Neuronal stem cell (in vitro differentiated cells): ENCODE measurements at regions not wholly inside any gene's neighbourhood (a gene's known extent, or its start where the extent isn't known, plus 50 kb on each side); places are given as distances from the start of the nearest gene placed in this dataset.

Experiments
- DNase-seq: peaks from one replicate; pipeline ENCODE4 v3.0.0-alpha.2; 2013; ENCODE audit warnings: low spot score
- H2AFZ ChIP-seq: one replicate; pipeline ENCODE4 v1.6.1; 2013; ENCODE audit warnings: mild to moderate bottlenecking, low read length, inconsistent platforms
- H2AK5ac ChIP-seq: 2 replicates; pipeline ENCODE4 v1.6.1; 2013; ENCODE audit warnings: low read depth, mild to moderate bottlenecking, inconsistent platforms, low read length, moderate library complexity, mixed read lengths
- H2BK120ac ChIP-seq: 2 replicates; pipeline ENCODE4 v1.6.1; 2013; ENCODE audit warnings: low read depth, mild to moderate bottlenecking, inconsistent platforms, low read length, moderate library complexity, mixed read lengths
- H2BK12ac ChIP-seq: one replicate; pipeline ENCODE4 v1.6.1; 2013; ENCODE audit warnings: low read length, inconsistent platforms
- H2BK15ac ChIP-seq: 2 replicates; pipeline ENCODE4 v1.6.1; 2013; ENCODE audit warnings: mild to moderate bottlenecking, low read length, inconsistent platforms, mixed read lengths
- H2BK5ac ChIP-seq: one replicate; pipeline ENCODE4 v1.6.1; 2013; ENCODE audit warnings: inconsistent platforms, mild to moderate bottlenecking, low read length, moderate library complexity
- H3K14ac ChIP-seq: one replicate; pipeline ENCODE4 v1.6.1; 2013; ENCODE audit warnings: low read length, inconsistent platforms
- H3K18ac ChIP-seq: 2 replicates; pipeline ENCODE4 v1.6.1; 2013; ENCODE audit warnings: low read length, inconsistent platforms
- H3K23ac ChIP-seq: 2 replicates; pipeline ENCODE4 v1.6.1; 2013; ENCODE audit warnings: low read depth, mild to moderate bottlenecking, mixed read lengths, low read length, inconsistent platforms; ENCODE audit not compliant: poor library complexity
- H3K27ac ChIP-seq: replicated peaks from 3 replicates; pipeline ENCODE4 v1.5.1; 2013; ENCODE audit warnings: low read length, inconsistent platforms
- H3K27me3 ChIP-seq, 3 experiments: 2 replicates each; pipeline ENCODE4 v1.6.1; 2013; ENCODE audit warnings: low read length in 3 of 3, mild to moderate bottlenecking in 2 of 3, inconsistent platforms in 1 of 3, low read depth in 1 of 3, mixed read lengths in 1 of 3, moderate library complexity in 1 of 3; ENCODE audit not compliant: control insufficient read depth in 3 of 3, insufficient read depth in 3 of 3
- H3K36me3 ChIP-seq, 2 donors: replicated peaks in 1 of 2; 2 replicates each; pipeline ENCODE4 v1.6.1; 2013; ENCODE audit warnings: low read length in 2 of 2; ENCODE audit not compliant: control insufficient read depth in 2 of 2, insufficient read depth in 2 of 2
- H3K4ac ChIP-seq: 2 replicates; pipeline ENCODE4 v1.6.1; 2013; ENCODE audit warnings: inconsistent platforms, mild to moderate bottlenecking, low read length, moderate library complexity
- H3K4me1 ChIP-seq, 2 donors: 1 replicate in 1 of 2; 2 replicates in 1 of 2; pipeline ENCODE4 v1.6.1; 2013; ENCODE audit warnings: low read length in 2 of 2, low read depth in 1 of 2; ENCODE audit not compliant: control insufficient read depth in 2 of 2, insufficient read depth in 1 of 2
- H3K4me2 ChIP-seq: one replicate; pipeline ENCODE4 v1.6.1; 2013; ENCODE audit warnings: mild to moderate bottlenecking, low read length, inconsistent platforms; ENCODE audit not compliant: insufficient read depth, poor library complexity, severe bottlenecking
- H3K4me3 ChIP-seq, 2 donors: 2 replicates each; pipeline ENCODE4 v1.5.1; 2013; ENCODE audit warnings: low read length in 2 of 2, mild to moderate bottlenecking in 2 of 2, inconsistent platforms in 1 of 2, moderate library complexity in 1 of 2
- H3K79me1 ChIP-seq: one replicate; pipeline ENCODE4 v1.6.1; 2013; ENCODE audit warnings: low read depth, mild to moderate bottlenecking, inconsistent platforms, low read length, moderate library complexity
- H3K9ac ChIP-seq: one replicate; pipeline ENCODE4 v1.6.1; 2013; ENCODE audit warnings: mild to moderate bottlenecking, low read depth, low read length, inconsistent platforms; ENCODE audit not compliant: poor library complexity
- H3K9me3 ChIP-seq, 2 donors: replicated peaks in 1 of 2; 2 replicates each; pipeline versions ENCODE3 to v1.6.1; 2013; ENCODE audit warnings: low read length in 2 of 2, mild to moderate bottlenecking in 2 of 2, inconsistent platforms in 1 of 2, low read depth in 1 of 2, mixed read lengths in 1 of 2, moderate library complexity in 1 of 2; ENCODE audit not compliant: control insufficient read depth in 2 of 2, insufficient read depth in 1 of 2
- H4K8ac ChIP-seq: one replicate; pipeline ENCODE4 v1.6.1; 2013; ENCODE audit warnings: low read depth, mild to moderate bottlenecking, inconsistent platforms, low read length, moderate library complexity
- H4K91ac ChIP-seq: one replicate; pipeline ENCODE4 v1.6.1; 2013; ENCODE audit warnings: low read length, low read depth, mild to moderate bottlenecking, inconsistent platforms; ENCODE audit not compliant: poor library complexity
- WGBS, 2 donors: extraction: QIAGEN DNeasy Blood & Tissue Kit; methylation state at CpG; one replicate each; pipeline ENCODE4 v1.1.7; 2013; ENCODE audit warnings: missing lambda C conversion rate in 2 of 2, mixed read lengths in 1 of 2; ENCODE audit not compliant: insufficient read length in 2 of 2, insufficient replicate concordance in 1 of 2; ENCODE audit errors: extremely low coverage in 2 of 2; 5-methylcytosine and 5-hydroxymethylcytosine counted together

DNA sequence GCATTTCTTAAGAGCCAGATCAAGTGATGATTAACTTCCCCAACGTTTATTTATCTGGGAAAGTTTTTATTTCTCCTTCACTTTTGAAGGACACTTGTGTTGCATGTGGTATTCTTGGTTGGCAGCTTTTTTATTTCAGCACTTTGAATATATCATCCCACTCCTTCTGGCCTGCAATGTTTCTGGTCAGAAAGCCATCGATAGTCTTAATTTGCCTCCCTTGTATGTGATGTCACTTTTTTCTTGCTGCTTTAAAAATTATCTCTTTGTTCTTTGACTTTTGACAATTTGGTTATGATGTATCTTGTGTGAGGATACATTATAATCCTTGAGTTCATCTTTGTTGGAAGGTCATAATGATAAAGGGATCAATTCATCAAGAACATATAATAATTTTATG is 503.2 kb downstream of the OTOL1 start:
- no peak overlapping the region for H2BK5ac ChIP-seq
- H3K14ac ChIP-seq = no peak overlapping the region
- no peaks in the 10 kb centered on the region for H3K79me1 ChIP-seq
- no peak overlapping the region for H3K18ac ChIP-seq
- H2AK5ac ChIP-seq = no peak overlapping the region
- H3K4ac ChIP-seq = no peak overlapping the region
- H3K4me3 ChIP-seq = no peak overlapping the region
- no peak overlapping the region for H2BK120ac ChIP-seq
- no peak overlapping the region for H3K23ac ChIP-seq
- no CpG with 5 or more reads among the region's 2 CpGs for WGBS, 2 donors
- no peak overlapping the region for H2AFZ ChIP-seq
- H4K8ac ChIP-seq = no peak overlapping the region
- no peak overlapping the region for H3K9ac ChIP-seq
- no peak overlapping the region for H3K27ac ChIP-seq
- no peak overlapping the region for H4K91ac ChIP-seq
- no peak overlapping the region for H3K4me2 ChIP-seq
- no peaks in the 10 kb centered on the region for H3K36me3 ChIP-seq
- H3K9me3 ChIP-seq = peaks cover 0 to 6% of the 10 kb centered on the region in 2 donors
- H3K4me1 ChIP-seq = no peaks in the 10 kb centered on the region
- no peaks in the 10 kb centered on the region for H3K27me3 ChIP-seq
- no peak overlapping the region for H2BK15ac ChIP-seq
- no peak overlapping the region for H2BK12ac ChIP-seq
- no peak for DNase-seq

DNA sequence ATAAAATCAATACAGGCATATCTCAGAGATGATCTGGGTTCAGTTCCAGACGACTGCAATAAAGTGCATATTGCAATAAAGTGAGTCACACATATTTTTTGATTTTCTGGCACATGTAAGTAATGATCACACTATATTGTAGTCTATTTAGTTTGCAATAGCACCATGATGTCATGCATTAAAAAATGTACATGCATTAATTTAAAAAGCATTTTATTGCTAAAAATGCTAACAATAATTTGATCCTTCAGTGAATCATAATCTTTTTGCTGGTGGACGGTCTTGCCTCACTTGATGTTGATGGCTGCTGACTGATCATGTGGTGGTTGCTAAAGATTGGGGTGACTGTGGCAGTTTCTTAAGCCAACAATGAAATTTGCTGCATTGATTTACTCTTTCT is 511.1 kb downstream of the OTOL1 start:
- Histone ChIP-seq H2BK5ac (no peak overlapping the region), H3K36me3 (no peaks in the 10 kb centered on the region), H2BK15ac (no peak overlapping the region), H3K4ac (no peak overlapping the region), H2BK120ac (no peak overlapping the region), H3K9ac (no peak overlapping the region), H4K8ac (no peak overlapping the region), H3K27ac (no peak overlapping the region), H2AFZ (no peak overlapping the region), H2BK12ac (no peak overlapping the region), H3K9me3 (no peaks in the 10 kb centered on the region), H4K91ac (no peak overlapping the region), H3K27me3 (no peaks in the 10 kb centered on the region), H2AK5ac (no peak overlapping the region), H3K79me1 (no peaks in the 10 kb centered on the region), H3K4me2 (no peak overlapping the region), H3K18ac (no peak overlapping the region), H3K23ac (no peak overlapping the region), H3K4me1 (no peaks in the 10 kb centered on the region), H3K14ac (no peak overlapping the region), H3K4me3 (no peak overlapping the region)
- DNase-seq = no peak
- WGBS, 2 donors = no CpG with 5 or more reads among the region's 2 CpGs

DNA sequence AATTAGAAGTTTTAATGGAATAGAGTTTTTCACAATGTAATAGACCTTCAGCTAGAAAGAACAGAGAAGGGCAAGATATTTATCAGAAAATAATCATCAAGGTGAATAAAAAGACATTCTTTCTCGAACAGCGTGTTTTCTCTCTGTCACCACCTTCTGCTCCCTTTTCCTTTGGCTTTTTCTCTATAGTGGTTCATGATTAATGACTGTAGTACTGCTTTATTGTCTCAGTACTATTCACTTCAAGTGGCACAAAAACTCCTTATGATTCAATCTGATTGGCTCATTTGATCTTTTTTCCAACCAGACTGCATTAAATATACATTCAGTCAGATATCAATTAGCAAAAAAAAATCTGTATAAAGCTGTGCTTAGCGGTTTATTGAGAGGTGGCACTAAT is 516.0 kb downstream of the OTOL1 start:
- WGBS, 2 donors = no CpG with 5 or more reads among the region's 3 CpGs
- H4K8ac ChIP-seq = no peak overlapping the region
- H3K27me3 ChIP-seq = no peaks in the 10 kb centered on the region
- H3K79me1 ChIP-seq = no peaks in the 10 kb centered on the region
- no peak overlapping the region for H3K18ac ChIP-seq
- no peak overlapping the region for H2AFZ ChIP-seq
- no peak overlapping the region for H3K14ac ChIP-seq
- H2AK5ac ChIP-seq = no peak overlapping the region
- no peak overlapping the region for H3K4ac ChIP-seq
- H4K91ac ChIP-seq = no peak overlapping the region
- H2BK120ac ChIP-seq = no peak overlapping the region
- no peak overlapping the region for H2BK5ac ChIP-seq
- H3K9me3 ChIP-seq = no peaks in the 10 kb centered on the region
- H3K27ac ChIP-seq = no peak overlapping the region
- H3K4me1 ChIP-seq = no peaks in the 10 kb centered on the region
- DNase-seq = no peak
- H3K23ac ChIP-seq = no peak overlapping the region
- H3K4me3 ChIP-seq = no peak overlapping the region
- no peak overlapping the region for H3K4me2 ChIP-seq
- H2BK12ac ChIP-seq = no peak overlapping the region
- H2BK15ac ChIP-seq = no peak overlapping the region
- no peaks in the 10 kb centered on the region for H3K36me3 ChIP-seq
- H3K9ac ChIP-seq = no peak overlapping the region

DNA sequence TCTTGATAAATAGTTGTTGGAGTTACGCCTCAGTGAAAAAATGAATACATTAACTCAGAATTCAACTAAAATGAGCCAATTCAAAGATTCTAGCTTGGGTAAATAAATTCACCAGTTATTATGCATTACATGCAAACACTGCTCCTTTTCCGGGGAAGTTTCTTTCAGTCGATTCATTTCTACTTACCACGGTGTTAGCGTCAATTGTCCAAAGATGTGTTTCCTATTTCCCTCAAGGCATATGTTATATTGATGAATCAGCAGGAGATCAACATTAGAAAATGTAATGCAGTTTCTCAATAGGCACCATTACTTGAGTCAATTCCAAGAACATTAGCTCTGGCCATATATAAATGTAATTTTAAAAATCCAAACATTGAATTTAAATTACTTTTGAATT is 517.7 kb downstream of the OTOL1 start:
- Histone ChIP-seq H3K27ac (no peak overlapping the region), H4K91ac (no peak overlapping the region), H2BK12ac (no peak overlapping the region), H3K4me1 (peaks cover 0 to 1% of the 10 kb centered on the region in 2 donors), H3K4me2 (no peak overlapping the region), H3K36me3 (no peaks in the 10 kb centered on the region), H3K9ac (no peak overlapping the region), H3K4ac (no peak overlapping the region), H2BK5ac (no peak overlapping the region), H3K23ac (no peak overlapping the region), H2AK5ac (no peak overlapping the region), H3K18ac (no peak overlapping the region), H3K79me1 (no peaks in the 10 kb centered on the region), H3K9me3 (no peaks in the 10 kb centered on the region), H2BK15ac (no peak overlapping the region), H4K8ac (no peak overlapping the region), H2AFZ (no peak overlapping the region), H3K14ac (no peak overlapping the region), H2BK120ac (no peak overlapping the region), H3K4me3 (no peak overlapping the region), H3K27me3 (no peaks in the 10 kb centered on the region)
- no peak for DNase-seq
- no CpG with 5 or more reads among the region's 5 CpGs for WGBS, 2 donors
